Right forelimb (tissue), 1 donor: ENCODE measurements at regions not wholly inside any gene's neighbourhood (a gene's known extent, or its start where the extent isn't known, plus 50 kb on each side); places are given as distances from the start of the nearest gene placed in this dataset.

Source experiments
- DNase-seq: peaks from one replicate; pipeline ENCODE4 v3.0.0-alpha.2; 2018

DNA sequence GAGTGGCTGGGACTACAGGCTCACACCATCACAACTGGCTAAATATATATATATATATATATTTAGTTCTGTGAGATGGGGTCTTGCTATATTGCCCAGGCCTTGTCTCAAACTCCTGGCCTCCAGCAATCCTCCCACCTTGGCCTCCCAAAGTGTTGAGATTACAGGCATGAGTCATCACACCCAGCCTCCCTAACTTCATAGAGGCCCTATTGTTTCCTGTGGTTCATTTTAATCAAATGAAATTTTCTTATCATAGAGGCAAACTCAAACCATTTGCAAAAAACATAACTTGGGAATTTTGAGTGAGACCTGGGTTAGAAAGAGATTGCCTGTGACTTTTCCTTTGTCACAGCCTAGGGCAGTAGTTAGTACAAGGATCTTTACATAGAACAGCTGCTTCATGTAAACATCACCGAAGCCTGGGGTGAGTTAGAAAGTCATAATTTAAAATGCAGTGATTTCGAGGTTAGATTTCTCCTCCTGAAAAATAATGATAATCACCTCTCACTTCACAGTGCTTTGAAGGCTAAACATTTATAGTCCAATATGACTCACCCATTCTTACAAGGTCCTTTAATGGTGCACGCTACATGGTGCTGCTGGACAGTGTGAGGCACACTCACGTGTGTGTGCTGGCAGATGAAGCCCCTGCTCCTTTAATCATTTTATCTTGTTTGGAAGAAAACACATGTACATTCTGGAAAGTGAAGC lies 188.9 kb downstream of the RHOU start:
- DNase-seq = no peak

DNA sequence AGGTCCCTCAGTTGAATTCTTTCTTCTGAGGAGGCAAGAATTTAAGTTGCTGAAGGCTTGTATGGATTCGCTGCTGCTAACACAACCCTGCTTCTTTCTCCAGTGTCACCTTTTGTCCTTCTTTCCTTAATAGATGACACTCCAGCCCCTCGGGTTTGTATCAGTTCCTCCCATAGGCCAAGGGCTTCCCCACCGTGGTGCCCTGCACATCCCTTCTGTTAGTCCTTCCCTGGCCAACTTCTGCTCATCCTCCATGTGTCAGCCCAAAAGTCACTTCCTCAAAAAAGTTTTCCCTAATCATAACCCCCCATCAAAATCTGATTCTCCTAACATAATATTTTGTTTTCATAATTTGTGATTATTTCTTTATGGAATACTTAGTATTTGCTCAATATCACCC lies 190.4 kb downstream of the RHOU start:
- DNase-seq = no peak

DNA sequence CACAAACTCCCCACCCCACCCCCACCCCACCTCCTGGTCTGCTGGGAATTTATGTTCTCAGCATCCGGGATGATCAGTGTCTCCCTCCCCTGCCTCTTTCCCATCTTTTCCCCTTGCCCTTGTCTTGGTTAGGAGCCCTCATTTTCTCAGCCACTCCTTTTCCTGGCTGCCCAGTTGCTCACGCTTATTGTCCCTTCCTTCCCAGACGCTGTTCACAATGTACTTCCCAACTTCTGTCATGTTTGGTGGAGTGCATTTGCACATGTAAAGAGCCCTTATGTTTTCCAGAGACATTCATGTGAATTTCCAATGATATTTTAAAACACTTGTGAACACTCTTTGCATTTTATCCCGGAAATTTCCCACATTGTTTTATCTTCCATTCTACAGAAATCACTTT lies 192.1 kb downstream of the RHOU start:
- DNase-seq = no peak

DNA sequence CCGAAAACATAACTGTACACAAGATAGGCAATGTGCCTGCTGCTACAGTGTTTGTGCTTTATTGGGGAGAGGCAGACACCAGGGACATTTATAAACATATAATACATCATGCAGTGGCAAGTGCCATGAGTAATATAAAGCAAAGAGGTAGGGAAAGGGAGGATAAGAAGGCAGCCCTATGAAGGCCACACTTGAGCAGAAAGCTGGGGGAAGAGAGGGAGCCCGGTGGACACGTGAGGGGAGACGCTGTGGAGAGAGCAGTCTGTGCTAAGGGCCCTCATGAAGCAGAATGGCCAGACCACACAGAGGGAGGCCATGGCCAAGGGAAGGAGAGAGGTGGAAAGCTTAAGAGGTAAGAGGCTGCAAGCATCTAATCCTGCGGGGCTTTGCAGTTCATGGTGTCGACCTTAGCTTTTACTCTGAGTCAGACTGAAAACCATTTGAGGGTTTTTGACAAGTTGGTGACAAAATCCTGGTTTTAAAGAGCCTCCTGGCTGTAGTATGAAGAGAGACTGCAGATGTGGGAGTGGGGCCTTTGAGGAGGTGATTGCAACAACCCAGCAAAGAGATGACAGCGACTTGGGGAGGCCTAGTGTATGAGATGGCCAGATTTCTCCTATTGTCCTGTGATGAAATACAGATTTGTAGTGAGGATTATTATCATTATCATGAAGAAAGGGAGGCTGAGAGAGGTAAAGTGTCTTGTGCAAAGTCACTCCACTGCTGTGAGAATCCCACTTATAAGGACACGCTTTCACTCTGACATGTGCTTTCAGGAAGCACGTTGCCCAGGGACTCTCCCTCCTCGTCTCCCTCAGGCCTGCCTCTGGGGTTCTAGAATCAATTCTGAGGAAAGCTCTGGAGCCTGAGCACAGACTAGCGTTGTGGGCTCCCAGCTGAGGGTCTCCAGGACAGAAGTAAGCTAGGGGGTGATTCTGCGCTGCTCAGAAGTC lies 192.9 kb downstream of the RHOU start:
- DNase-seq = no peak

DNA sequence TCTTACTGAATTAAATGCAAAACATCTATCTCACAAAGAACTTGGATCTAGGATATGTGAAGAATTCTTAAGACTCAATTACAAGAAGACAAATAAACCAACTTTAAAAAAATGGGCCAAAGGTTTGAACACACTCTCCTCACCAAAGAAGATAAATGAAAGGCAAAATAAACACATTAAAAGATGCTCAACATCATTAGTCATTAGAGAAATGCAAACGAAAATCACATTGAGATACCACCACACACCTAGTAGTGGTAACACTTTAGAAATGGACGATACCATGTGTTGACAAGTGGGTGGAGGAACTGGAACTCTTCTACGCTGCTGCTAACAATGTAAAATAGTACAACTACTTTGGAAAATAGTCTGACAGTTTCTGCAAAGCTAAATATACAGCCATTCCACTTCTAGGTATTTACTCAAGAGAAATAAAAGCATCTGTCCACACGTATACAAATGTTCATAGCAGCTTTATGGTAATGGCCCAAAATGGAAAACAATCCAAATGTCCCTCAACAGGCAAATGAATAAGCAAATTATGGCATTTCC lies 194.3 kb downstream of the RHOU start:
- DNase-seq = no peak

DNA sequence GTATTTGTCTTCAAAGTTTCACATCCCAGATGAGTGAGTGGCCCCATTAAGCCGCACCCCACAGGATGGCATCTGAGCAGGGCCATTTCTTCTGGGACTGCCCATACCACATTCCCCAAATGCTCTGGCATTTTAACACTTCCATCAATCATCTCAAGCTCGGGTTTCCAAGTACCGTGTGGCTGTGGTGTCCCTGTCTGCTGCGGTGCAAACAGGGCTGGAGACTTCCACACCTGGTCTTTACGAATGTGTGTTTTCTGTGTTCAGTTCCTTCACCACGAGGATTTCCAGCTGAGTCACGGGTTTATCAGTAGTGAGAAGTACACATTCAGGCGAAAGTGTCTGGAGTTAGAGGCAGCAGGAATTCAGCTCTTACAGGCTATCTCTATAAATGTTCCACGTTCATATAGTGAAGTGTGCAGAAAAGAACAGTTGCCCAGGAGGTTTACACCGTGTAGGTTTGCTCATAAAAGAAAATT lies 195.2 kb downstream of the RHOU start:
- no peak for DNase-seq

DNA sequence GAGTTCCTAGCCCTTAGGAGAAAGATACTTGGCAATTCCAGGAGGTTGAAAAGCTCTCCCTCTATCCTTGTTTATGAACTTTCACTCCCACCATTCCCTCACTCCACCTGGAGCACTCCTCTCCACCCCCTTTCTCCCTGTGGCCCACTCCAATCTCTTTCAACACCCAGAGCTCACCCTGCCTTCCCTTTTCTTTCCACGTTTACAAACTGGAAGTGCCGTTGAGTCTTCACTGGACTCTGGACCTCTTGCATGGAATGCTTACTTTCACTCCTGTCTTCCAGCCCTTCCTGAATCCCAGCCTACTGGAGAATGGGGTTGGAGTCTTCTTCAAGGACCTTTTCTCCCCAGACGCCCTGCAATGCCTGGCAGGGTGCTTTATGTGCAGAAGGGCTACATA lies 198.5 kb downstream of the RHOU start:
- DNase-seq = no peak

DNA sequence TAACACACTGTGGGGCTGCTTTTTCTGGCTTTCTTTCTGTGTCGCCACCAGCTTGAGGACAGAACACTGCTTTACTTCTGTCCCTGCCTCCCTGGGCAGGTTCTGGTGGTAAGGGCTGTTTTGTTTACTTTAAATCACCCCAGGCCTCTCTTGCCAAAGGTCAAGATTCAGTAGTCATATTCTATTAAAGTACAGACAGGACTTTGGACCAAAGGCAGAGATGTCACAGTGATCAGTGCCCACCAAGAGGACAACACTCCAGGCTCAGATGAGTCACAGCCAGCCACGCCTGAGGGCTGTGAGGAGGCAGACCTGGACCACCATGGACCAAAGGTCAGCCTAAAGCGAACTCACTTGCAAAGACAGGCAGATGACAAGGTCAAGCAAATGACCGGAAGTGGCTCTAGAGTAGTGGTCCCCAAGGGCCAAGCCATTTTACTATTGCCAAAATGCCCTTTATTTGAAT lies 200.0 kb downstream of the RHOU start:
- no peak for DNase-seq

DNA sequence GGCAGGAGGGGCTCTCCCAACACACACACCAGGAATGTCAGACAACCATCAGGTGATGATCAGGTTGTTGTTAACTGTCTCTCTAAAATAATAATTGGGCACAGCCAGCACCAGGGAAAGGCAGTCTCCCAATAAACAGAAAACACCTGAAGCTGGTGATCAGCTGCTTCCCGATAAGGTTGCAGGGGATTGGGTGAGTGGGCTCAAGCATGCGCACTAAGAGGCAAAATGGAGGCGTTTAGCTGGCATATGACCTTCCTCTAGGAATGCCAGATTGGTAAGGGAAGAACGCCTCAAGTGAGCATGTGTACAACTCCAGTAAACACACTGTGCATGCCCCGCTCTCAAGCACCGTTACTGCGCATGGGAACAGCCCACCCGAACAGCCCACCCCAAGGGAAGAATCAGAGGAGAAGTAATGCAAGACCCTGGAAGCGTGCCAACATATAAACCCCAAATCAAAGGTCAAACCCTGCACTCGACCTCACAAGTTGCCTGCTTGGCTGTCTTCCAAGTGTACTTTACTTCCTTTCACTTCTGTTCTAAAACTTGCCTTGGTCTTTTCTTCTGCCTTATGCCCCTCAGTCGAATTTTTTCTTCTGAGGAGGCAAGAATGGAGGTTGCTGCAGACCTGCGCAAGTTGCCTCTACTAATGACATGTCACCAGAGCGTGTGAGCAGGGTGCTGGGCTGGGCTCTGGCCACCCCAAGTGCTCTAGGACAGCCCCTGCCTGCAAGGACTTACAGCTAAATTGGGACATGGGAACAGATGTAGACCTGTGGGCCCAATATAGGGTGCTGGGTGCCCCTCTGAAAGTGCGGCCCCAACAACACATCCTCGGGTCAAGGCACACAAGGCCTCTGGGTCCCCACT lies 200.8 kb downstream of the RHOU start:
- DNase-seq = no peak

DNA sequence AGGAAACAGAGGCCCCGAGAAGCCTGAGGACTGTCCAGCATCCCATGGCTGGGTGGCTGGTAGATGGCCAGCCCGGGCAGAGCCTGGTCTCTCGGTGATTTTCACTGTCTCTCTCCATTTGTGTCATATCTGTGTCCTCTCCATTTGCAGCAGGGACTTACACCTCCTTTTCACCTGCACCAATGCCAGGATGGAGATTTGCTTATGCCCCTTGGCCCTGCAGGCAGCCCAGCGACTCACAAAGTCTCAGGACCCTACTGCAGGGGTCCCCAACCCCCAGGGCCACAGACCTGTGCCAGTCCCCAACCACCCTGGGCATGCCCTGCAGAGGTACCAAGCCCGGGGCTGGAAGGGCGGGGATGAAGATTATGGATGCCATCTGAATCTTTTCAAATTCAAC lies 201.6 kb downstream of the RHOU start:
- no peak for DNase-seq

DNA sequence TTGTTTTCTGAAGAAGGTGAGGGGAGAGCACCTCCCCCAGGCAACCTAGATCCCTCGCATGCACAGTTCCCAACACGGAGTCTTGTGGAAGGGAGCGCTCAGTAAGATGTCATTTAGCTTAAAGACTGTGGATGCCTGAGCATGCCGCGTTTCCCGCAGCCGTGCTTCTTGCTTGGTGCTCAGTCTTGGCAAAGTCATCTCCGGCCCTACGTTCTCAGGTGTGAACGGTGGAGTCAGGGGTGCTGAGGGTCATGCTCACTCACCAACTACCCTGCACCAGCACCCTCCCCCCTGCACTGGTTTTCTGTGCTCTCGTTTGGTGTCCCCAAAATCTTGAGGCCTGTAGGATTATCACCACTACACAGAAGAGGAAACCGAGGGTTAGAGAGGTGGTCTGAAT lies 202.1 kb downstream of the RHOU start:
- DNase-seq = no peak

DNA sequence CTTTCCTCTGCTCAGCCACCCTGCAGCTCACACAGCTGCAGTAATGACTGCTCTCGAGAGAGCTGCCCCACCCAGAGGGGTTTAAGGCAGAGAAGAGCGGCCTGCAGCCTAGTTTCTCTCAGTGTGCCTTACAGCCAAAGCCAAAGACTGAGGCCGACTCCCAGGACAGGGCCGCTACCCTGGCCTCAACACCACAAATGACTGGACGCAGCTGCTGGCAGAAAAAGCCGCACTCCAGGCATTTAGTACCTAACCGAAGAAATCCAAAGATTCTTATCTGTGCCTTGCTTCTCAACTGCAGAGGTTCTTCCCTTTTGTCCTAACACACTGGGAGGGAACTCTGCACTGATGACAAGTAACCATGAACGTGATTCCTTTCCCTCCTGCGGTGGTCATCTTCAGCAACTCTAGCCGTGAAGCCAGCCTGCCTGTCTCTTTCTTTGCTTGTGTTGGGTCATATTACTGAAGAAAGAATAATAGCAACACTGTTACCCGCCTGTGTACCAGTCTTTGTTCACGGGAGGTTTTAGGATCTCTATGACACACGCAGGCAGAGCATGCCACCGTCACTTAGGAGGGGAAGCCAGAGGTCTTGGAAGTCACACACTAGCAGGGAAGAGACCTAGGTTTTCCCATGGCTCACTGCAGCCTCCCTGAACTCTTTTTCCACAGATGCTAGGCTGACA lies 202.7 kb downstream of the RHOU start:
- peak; percentile 57 for DNase-seq

DNA sequence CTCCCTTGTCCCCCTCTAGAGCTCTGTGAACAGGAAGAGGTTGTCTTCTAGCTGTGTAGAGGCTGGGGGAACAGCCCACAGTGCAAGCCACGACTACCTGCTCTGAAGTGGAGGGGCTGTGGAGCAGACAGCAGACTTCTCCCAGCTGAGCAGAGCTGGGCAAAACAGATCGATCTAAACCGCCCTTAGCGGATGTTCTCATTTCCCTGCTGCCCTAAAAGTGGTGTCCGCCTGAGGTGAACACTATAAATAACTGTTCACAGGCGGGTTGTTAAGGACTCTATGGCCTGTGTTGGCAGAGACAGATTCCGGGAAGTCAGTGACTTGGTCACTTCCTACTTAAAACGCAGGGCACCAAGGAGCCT lies 203.2 kb downstream of the RHOU start:
- peak; percentile 52 for DNase-seq

DNA sequence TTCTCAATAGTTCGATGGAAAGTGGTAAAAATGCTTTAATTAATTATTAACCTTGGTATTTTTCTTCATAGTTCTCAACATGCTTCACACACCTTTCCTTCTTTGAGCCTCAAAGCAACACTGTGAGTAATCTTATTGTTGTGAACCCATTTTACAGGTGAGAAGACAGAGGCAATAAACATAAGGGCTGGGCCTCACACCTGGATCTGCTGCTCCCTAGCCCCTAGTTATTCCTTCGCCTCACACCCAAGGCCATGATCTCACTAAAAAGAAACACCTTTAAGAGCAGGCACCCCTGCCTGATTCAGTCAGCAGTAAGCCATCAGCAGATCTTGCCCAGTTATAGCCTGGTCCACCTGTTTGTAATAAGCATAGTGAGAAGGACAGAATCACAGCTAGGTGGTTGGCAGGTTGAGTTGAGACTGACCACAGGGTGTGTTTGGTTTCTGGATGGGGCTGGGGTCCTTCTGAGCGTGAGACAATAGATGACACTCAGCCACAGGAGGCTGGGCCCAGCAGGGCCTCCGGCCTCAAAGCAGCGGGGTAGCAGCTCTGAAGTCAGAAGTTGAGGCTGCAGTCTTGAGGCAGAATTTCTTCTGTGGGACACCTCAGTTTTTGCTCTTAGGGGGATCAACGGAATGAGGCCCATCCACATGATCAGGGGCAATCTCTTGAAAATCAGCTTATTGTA lies 203.9 kb downstream of the RHOU start:
- no peak for DNase-seq

DNA sequence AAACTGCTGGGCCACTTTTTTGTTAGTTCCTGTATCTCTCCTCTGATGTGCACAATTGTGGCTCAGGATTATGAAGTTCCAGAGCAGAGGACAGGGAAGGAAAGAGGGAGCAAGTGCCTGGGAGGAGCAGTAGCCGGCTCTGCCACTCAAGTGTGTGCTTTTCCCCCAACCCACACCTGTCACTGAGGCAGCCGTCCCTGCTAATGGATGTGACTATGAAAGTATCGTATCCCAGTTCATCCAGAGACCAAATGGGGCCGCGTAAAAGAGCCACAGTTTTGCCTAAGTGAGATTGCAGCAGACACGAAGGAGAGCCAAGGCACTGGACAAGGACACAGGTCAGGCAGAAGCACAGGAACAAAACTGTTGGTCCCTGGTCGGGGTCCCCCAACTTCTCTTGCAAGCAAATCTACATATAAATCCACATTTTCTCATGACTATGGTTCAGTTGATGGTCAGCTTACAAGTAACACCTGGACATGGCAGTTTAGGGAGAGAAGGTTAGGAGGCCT lies 204.7 kb downstream of the RHOU start:
- no peak for DNase-seq

DNA sequence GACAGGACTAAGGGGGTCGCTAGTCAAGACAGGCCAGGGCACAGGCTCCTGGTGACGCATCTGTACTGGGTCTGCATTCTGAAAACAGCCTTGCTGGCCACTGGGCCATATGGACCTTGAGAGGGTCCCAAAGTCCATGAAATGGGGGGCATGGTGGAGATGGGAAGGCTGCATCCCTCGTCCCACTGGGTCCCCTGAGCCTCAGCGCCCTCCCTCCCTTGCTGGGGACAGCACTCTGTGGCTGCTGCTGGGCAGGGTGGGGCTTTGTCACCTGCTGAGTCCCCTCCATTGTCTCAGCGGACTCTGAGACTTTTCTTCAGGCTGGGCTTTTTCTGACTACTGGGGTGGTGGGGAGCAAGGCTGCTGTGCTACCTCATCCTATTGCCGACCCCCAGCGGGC lies 205.2 kb downstream of the RHOU start:
- no peak for DNase-seq

DNA sequence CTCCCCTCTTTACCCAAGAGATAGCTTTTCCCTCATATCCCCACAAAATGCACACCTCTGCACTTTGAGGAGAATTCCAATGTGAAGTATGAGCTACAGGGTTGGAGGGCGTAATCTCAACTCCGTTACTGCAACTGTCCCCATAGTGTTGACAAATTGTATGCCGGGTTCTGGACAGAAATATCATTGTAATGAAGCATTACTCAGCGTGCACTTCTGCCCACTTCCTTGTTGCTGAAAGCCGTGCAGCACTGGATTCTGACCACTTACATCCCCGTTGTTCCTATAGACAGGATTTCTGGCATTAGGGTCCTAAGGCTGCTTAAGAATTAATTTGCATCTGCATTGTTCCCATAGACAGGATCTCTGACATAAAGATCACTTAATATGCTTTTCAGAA lies 205.6 kb downstream of the RHOU start:
- no peak for DNase-seq

DNA sequence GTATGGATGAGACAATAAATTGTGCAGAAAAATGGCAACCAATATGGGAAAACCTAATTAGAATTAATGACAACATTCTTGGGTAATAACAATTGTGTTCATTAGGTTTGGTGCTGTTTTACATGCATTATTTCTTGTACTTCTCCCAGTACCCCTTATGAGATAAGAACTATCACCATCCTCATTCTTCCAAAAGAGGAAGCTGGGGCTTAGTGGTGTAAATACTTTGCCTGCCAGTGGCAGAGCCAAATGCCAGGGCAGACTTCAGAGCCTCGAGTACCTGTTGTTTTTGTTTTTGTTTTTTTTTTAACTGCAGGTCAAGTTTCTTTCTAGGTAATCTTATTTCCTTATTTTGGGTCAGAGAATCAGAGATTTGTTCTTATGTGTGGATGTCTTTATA lies 206.4 kb downstream of the RHOU start:
- no peak for DNase-seq

DNA sequence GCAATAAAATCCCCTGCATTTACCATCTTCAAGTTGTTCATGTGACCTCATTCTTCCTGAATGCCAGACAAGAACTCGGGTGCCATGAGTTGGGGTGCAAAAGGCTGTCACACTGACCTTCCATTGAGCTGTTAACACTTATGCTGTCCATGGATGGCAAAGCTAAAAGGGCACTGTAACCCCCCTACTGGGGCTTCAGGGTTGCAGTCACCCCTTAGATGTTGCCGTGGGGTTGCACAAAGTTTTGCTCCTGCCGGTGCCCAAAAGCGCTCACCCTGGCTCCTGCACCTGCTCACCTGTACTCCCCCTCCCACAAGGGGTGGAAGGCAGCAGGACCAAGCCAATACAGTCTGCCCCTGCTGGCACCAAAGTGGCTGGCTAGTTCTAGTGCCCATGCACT lies 208.2 kb downstream of the RHOU start:
- DNase-seq = no peak

DNA sequence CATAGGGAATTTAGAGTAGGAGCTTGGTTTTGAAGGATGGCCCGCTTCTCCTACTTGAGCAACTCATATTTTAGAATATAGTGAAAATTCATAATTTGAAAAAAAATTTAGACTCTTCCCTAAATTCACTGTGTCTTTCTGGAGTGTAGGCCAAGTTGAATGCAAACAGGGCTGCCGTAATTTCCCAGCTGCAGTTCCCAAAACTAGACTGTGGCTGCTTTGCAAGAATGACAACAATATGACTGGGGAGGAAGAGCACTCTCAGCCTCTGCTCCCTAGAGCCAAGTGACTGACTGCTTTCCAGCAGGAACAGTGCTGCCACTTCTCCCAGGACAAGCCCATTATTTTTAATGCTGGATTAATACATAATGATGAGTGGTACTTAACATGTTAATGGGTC lies 209.0 kb downstream of the RHOU start:
- no peak for DNase-seq

DNA sequence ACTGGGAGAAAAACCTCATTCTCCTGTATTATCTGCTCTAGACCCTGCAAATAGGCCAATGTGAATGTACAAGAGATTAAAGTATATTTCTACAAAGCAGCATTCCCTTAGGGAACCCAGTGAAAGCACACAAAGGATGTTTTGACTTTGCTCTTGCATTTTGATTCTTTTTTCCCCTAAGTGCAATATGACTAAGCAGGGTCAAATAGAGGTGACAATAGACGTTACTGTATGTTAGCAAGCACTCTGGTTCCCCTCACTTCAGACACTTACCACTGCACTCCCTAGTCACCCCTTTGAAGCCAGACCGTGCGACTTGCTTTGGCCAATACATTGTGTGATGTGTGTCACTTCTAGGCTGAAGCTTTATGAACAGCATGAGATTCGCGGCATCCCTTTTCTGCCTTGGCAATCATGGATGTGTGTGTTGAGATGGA lies 209.7 kb downstream of the RHOU start:
- no peak for DNase-seq
